ENCODE measurements at regions not wholly inside any gene's neighbourhood (a gene's known extent, or its start where the extent isn't known, plus 50 kb on each side); places are given as distances from the start of the nearest gene placed in this dataset.

DNA sequence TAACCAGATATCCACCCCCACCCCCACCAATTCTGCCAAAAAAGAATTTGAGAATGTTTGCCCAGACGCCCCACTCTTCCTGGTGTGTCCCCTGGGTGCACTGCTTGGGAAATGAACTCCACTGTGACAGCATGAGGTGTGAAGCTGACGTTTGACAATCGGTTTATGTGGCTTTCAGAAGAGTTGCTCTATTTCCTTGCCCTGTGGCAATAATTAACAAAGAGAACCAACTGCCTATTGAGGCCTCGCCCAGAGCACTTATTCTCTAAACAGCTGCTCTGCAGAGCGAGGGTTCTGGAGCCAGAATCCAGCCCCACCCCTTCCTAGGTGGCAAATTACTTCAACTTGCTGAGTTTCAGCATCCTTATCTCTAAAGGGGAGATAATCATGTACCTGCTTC, 115.8 kb upstream of the SIX3 start:
- TF ChIP-seq, protein P1, sequence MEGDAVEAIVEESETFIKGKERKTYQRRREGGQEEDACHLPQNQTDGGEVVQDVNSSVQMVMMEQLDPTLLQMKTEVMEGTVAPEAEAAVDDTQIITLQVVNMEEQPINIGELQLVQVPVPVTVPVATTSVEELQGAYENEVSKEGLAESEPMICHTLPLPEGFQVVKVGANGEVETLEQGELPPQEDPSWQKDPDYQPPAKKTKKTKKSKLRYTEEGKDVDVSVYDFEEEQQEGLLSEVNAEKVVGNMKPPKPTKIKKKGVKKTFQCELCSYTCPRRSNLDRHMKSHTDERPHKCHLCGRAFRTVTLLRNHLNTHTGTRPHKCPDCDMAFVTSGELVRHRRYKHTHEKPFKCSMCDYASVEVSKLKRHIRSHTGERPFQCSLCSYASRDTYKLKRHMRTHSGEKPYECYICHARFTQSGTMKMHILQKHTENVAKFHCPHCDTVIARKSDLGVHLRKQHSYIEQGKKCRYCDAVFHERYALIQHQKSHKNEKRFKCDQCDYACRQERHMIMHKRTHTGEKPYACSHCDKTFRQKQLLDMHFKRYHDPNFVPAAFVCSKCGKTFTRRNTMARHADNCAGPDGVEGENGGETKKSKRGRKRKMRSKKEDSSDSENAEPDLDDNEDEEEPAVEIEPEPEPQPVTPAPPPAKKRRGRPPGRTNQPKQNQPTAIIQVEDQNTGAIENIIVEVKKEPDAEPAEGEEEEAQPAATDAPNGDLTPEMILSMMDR (IDR thresholded peaks at IDR 0.05), result no peak
- TF ChIP-seq EP300 (IDR thresholded peaks at IDR 0.05), result no peak

Measured in gastroesophageal sphincter (tissue), 3 donors.